GM12874 (cell line): ENCODE measurements at regions not wholly inside any gene's neighbourhood (a gene's known extent, or its start where the extent isn't known, plus 50 kb on each side); places are given as distances from the start of the nearest gene placed in this dataset.

Experiments used
- CTCF ChIP-seq: IDR thresholded peaks from 2 replicates; pipeline ENCODE4 v1.5.1; 2011; ENCODE audit warnings: low read depth, mild to moderate bottlenecking, control low read depth, low read length, moderate library complexity; ENCODE audit not compliant: insufficient read depth

- TF ChIP-seq CTCF, result no peak
Observed at GRCh38 chr2:8098476-8099266, 583.2 kb upstream of the ID2 start.

- TF ChIP-seq CTCF, result no peak
Observed at GRCh38 chr2:8099267-8099582, 582.6 kb upstream of the ID2 start.

- TF ChIP-seq CTCF, result no peak
Observed at GRCh38 chr2:8101614-8102277, 580.1 kb upstream of the ID2 start.

GRCh38 chr2:8102470-8102869 is 579.4 kb upstream of the ID2 start:
- TF ChIP-seq CTCF, result no peak

GRCh38 chr2:8103085-8103708 is 578.7 kb upstream of the ID2 start:
- TF ChIP-seq CTCF, result no peak

- TF ChIP-seq CTCF, result no peak
Observed at GRCh38 chr2:8107150-8107549, 574.7 kb upstream of the ID2 start.

GRCh38 chr2:8107621-8108378 is 574.1 kb upstream of the ID2 start:
- TF ChIP-seq CTCF, result no peak
